GM12878 (cell line): ENCODE measurements at regions not wholly inside any gene's neighbourhood (a gene's known extent, or its start where the extent isn't known, plus 50 kb on each side); places are given as distances from the start of the nearest gene placed in this dataset.

Source experiments
- ATAC-seq: fragments of 200-7000 bp; cut with Tn5 transposase; 3 replicates; pipeline ENCODE4 v1.9.1; 2020; ENCODE audit warnings: mild to moderate bottlenecking, moderate library complexity
- BruUV-seq: library from RNA; stranded (reverse); fragments of 400-500 nt; replicated peaks from 2 replicates; lab custom pipeline; 2021; lab: Mats Ljungman, UMichigan
- CTCF ChIA-PET: fragments of 300-600 bp; sonication (Branson Sonifier 250); formaldehyde crosslinking; extraction: SDS; loops from one replicate; lab custom pipeline; 2021; ENCODE audit warnings: inconsistent platforms; lab: Yijun Ruan, JAX
- POLR2A ChIA-PET: fragments of 350-600 bp; formaldehyde crosslinking; extraction: SDS; loops from one replicate; lab custom pipeline; 2021; ENCODE audit warnings: inconsistent platforms; lab: Charles Lee
- RAD21 ChIA-PET: fragments of 300-600 bp; sonication (Branson Sonifier 250); formaldehyde crosslinking; loops from one replicate; lab custom pipeline; 2023; ENCODE audit warnings: antibody characterized with exemption; ENCODE audit not compliant: unreplicated experiment; lab: Charles Lee
- SMC1A ChIA-PET: fragments of 300-600 bp; sonication (Branson Sonifier 250); formaldehyde crosslinking; loops from one replicate; lab custom pipeline; 2023; ENCODE audit not compliant: unreplicated experiment, uncharacterized antibody; lab: Charles Lee
- DNase-seq: peaks from one replicate; pipeline ENCODE4 v3.0.0-alpha.2; 2011; ENCODE audit warnings: low read depth, low spot score
- FAIRE-seq: peaks from 3 replicates; lab custom pipeline; 2011; peaks lifted over from hg19 to GRCh38; lab: Jason Lieb, UNC
- H2AFZ ChIP-seq: 2 replicates; pipeline ENCODE4 v1.6.0; 2011; ENCODE audit warnings: low read depth, low read length, control low read depth; ENCODE audit not compliant: control insufficient read depth
- H3K27ac ChIP-seq: 2 replicates; pipeline ENCODE4 v1.5.1; 2011; ENCODE audit warnings: control low read depth; ENCODE audit not compliant: control insufficient read depth, insufficient read depth
- H3K27me3 ChIP-seq, 2 experiments: replicated peaks in 1 of 2; 2 replicates each; pipeline versions ENCODE4 v1.6.0 to v1.6.1; 2011; ENCODE audit warnings: low read length in 1 of 2; ENCODE audit not compliant: control insufficient read depth in 2 of 2, insufficient read depth in 2 of 2
- H3K36me3 ChIP-seq, 2 experiments: 2 replicates each; pipeline ENCODE4 v1.5.1; 2011; ENCODE audit warnings: low read length in 1 of 2; ENCODE audit not compliant: control insufficient read depth in 2 of 2, insufficient read depth in 2 of 2
- H3K4me1 ChIP-seq: 2 replicates; pipeline ENCODE4 v1.6.1; 2011; ENCODE audit warnings: mild to moderate bottlenecking, low read length, moderate library complexity, mixed read lengths; ENCODE audit not compliant: control insufficient read depth, insufficient read depth
- H3K4me2 ChIP-seq: 2 replicates; pipeline ENCODE4 v1.6.0; 2011; ENCODE audit warnings: control low read depth; ENCODE audit not compliant: control insufficient read depth, insufficient read depth
- H3K4me3 ChIP-seq: fragments of 200-600 bp; sonication (generic); 2 replicates; pipeline ENCODE4 v1.5.1; 2016
- H3K79me2 ChIP-seq: 2 replicates; pipeline ENCODE4 v1.6.0; 2011; ENCODE audit warnings: low read length; ENCODE audit not compliant: control insufficient read depth, insufficient read depth
- H3K9ac ChIP-seq: 2 replicates; pipeline ENCODE4 v1.8.0; 2011; ENCODE audit warnings: low read length, control low read depth, mixed read lengths; ENCODE audit not compliant: control insufficient read depth, insufficient read depth
- H3K9me3 ChIP-seq: replicated peaks from 3 replicates; pipeline ENCODE4 v1.5.1; 2011; ENCODE audit warnings: mild to moderate bottlenecking, low read length; ENCODE audit not compliant: control insufficient read depth, insufficient read depth
- H4K20me1 ChIP-seq: 2 replicates; pipeline ENCODE4 v1.6.0; 2011; ENCODE audit not compliant: control insufficient read depth, insufficient read depth
- BACH1 ChIP-seq: fragments of 450-650 bp; IDR thresholded peaks from 2 replicates; pipeline ENCODE4 v1.6.1; 2017; ENCODE audit warnings: mild to moderate bottlenecking, borderline replicate concordance
- CHD2 ChIP-seq: IDR thresholded peaks from 2 replicates; pipeline ENCODE4 v1.6.1; 2011; ENCODE audit warnings: low read depth, low read length, improper control_type of control experiment, borderline replicate concordance
- HSF1 ChIP-seq: fragments of 150-350 bp; IDR thresholded peaks from 2 replicates; pipeline ENCODE4 v1.6.1; 2014; ENCODE audit warnings: mild to moderate bottlenecking, low read depth, low read length
- KDM1A ChIP-seq: fragments of 200-600 bp; sonication (generic); IDR thresholded peaks from 2 replicates; pipeline ENCODE4 v1.6.1; 2016; ENCODE audit warnings: borderline replicate concordance
- NBN ChIP-seq: fragments of 450-650 bp; IDR thresholded peaks from 2 replicates; pipeline ENCODE4 v1.6.1; 2016
- NFXL1 ChIP-seq: fragments of 450-650 bp; IDR thresholded peaks from 2 replicates; pipeline ENCODE4 v1.6.1; 2017; ENCODE audit warnings: antibody characterized with exemption, mild to moderate bottlenecking, borderline replicate concordance
- POLR2AphosphoS5 ChIP-seq: IDR thresholded peaks from 2 replicates; pipeline ENCODE4 v1.6.1; 2011; ENCODE audit warnings: mild to moderate bottlenecking, low read length, inconsistent platforms
- SIX5 ChIP-seq: IDR thresholded peaks from 2 replicates; pipeline ENCODE4 v1.6.1; 2011; ENCODE audit warnings: mild to moderate bottlenecking, low read depth, low read length, moderate library complexity; ENCODE audit not compliant: severe bottlenecking
- SP1 ChIP-seq: IDR thresholded peaks from one replicate; pipeline ENCODE4 v1.6.1; 2011; ENCODE audit warnings: low read depth, low read length
- SPI1 ChIP-seq: IDR thresholded peaks from 2 replicates; pipeline ENCODE4 v1.6.1; 2011; ENCODE audit warnings: low read depth, mild to moderate bottlenecking, low read length, moderate library complexity, borderline replicate concordance; ENCODE audit not compliant: insufficient read depth
- SREBF1 ChIP-seq: IDR thresholded peaks from 2 replicates; pipeline ENCODE4 v1.6.1; 2012; ENCODE audit warnings: mild to moderate bottlenecking, low read length
- SRF ChIP-seq, 2 experiments: IDR thresholded peaks; 2 replicates each; pipeline ENCODE4 v1.6.1; 2011; ENCODE audit warnings: low read depth in 2 of 2, low read length in 2 of 2, mild to moderate bottlenecking in 1 of 2, moderate library complexity in 1 of 2
- STAT1 ChIP-seq: fragments of 450-650 bp; conservative IDR thresholded peaks from 2 replicates; pipeline ENCODE4 v1.6.1; 2014; ENCODE audit warnings: antibody characterized with exemption, mild to moderate bottlenecking
- SUZ12 ChIP-seq: fragments of 200-600 bp; sonication (generic); IDR thresholded peaks from one replicate; pipeline ENCODE4 v1.6.1; 2018; ENCODE audit warnings: antibody characterized with exemption, mild to moderate bottlenecking; ENCODE audit not compliant: unreplicated experiment
- WGBS: methylation state at CpG from one replicate; pipeline ENCODE4 v1.1.6; 2016; ENCODE audit warnings: low lambda C conversion rate; ENCODE audit not compliant: insufficient replicate concordance, insufficient coverage; ENCODE audit errors: missing lambda C conversion rate; 5-methylcytosine and 5-hydroxymethylcytosine counted together
- in situ Hi-C: fragments of 300-500 bp; cut with MboI; formaldehyde crosslinking; loops from 9 replicates; pipeline ENCODE4 v1.14.3; 2018; ENCODE audit warnings: mixed read lengths
- intact Hi-C: fragments of 100-400 bp; cut with micrococcal nuclease; formaldehyde crosslinking; loops from one replicate; pipeline ENCODE4 v1.14.2; 2022; ENCODE audit not compliant: unreplicated experiment
- TF ChIP-seq, protein P1 (sequence below): IDR thresholded peaks from 2 replicates; pipeline ENCODE4 v1.6.1; 2011; ENCODE audit warnings: low read depth, low read length, improper control_type of control experiment, borderline replicate concordance
- TF ChIP-seq, protein P2 (sequence below), 3 experiments: IDR thresholded peaks in 2 of 3; conservative IDR thresholded peaks in 1 of 3; 2 replicates each; pipeline ENCODE4 v1.5.1; 2011; ENCODE audit warnings: low read depth in 3 of 3, low read length in 3 of 3, mild to moderate bottlenecking in 3 of 3, control low read depth in 2 of 3, moderate library complexity in 2 of 3, inconsistent platforms in 1 of 3, mixed read lengths in 1 of 3; ENCODE audit not compliant: control insufficient read depth in 2 of 3, insufficient read depth in 1 of 3; ENCODE audit errors: extremely low read depth in 1 of 3
- TF ChIP-seq, protein P3 (sequence below): fragments of 450-650 bp; IDR thresholded peaks from 2 replicates; pipeline ENCODE4 v1.6.1; 2017; ENCODE audit warnings: mild to moderate bottlenecking, moderate library complexity

DNA sequence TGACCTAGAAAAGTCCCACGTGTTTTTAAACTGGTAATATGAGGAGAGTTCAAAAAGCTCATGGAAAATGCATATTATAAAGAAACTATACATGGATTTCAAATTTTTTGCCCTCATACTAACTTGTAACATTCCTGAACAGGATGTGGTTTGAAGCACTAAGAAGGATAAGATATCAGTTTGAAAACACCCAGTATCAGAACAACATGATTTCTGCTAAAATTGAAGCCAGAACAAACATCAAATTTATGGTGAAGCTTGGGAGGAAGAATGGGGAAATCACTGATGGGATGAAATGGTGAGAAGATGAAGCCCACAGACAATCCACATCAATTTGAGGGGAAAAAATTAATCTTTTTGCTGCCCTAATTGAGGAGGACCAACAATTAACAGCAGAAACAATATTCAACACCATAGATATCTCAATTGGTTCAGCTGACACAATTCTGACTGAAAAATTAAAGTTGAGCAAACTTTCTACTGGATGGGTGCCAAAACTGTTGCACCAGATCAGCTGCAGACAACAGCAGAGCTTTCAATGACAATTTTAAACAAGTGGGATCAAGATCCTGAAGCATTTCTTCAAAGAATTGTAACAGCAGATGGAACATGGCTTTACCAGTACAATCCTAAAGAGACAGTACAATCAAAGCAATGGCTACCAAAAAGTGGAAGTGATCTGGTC, 113.2 kb upstream of the SNX2 start:
- 0% methylated on average over 1 of the region's 1 CpG for WGBS
- TF ChIP-seq SUZ12 (no peak), HSF1 (no peak), SIX5 (no peak), SREBF1 (no peak), CHD2 (no peak), SPI1 (no peak), BACH1 (no peak), SP1 (no peak), POLR2AphosphoS5 (no peak), SRF (IDR thresholded peaks at IDR 0.05; ENCODE audit: low read depth in 2 of 2, low read length in 2 of 2) (no peak), STAT1 (no peak), NBN (no peak), KDM1A (no peak), NFXL1 (no peak)
- TF ChIP-seq, protein P1, sequence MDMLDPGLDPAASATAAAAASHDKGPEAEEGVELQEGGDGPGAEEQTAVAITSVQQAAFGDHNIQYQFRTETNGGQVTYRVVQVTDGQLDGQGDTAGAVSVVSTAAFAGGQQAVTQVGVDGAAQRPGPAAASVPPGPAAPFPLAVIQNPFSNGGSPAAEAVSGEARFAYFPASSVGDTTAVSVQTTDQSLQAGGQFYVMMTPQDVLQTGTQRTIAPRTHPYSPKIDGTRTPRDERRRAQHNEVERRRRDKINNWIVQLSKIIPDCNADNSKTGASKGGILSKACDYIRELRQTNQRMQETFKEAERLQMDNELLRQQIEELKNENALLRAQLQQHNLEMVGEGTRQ: no peak
- TF ChIP-seq, protein P2, sequence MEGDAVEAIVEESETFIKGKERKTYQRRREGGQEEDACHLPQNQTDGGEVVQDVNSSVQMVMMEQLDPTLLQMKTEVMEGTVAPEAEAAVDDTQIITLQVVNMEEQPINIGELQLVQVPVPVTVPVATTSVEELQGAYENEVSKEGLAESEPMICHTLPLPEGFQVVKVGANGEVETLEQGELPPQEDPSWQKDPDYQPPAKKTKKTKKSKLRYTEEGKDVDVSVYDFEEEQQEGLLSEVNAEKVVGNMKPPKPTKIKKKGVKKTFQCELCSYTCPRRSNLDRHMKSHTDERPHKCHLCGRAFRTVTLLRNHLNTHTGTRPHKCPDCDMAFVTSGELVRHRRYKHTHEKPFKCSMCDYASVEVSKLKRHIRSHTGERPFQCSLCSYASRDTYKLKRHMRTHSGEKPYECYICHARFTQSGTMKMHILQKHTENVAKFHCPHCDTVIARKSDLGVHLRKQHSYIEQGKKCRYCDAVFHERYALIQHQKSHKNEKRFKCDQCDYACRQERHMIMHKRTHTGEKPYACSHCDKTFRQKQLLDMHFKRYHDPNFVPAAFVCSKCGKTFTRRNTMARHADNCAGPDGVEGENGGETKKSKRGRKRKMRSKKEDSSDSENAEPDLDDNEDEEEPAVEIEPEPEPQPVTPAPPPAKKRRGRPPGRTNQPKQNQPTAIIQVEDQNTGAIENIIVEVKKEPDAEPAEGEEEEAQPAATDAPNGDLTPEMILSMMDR (IDR thresholded peaks at IDR 0.05 in 2 of 3, conservative IDR thresholded peaks at IDR 0.05 in 1 of 3; ENCODE audit: control insufficient read depth in 2 of 3, extremely low read depth in 1 of 3, insufficient read depth in 1 of 3, low read depth in 3 of 3, low read length in 3 of 3): no peak
- TF ChIP-seq, protein P3, sequence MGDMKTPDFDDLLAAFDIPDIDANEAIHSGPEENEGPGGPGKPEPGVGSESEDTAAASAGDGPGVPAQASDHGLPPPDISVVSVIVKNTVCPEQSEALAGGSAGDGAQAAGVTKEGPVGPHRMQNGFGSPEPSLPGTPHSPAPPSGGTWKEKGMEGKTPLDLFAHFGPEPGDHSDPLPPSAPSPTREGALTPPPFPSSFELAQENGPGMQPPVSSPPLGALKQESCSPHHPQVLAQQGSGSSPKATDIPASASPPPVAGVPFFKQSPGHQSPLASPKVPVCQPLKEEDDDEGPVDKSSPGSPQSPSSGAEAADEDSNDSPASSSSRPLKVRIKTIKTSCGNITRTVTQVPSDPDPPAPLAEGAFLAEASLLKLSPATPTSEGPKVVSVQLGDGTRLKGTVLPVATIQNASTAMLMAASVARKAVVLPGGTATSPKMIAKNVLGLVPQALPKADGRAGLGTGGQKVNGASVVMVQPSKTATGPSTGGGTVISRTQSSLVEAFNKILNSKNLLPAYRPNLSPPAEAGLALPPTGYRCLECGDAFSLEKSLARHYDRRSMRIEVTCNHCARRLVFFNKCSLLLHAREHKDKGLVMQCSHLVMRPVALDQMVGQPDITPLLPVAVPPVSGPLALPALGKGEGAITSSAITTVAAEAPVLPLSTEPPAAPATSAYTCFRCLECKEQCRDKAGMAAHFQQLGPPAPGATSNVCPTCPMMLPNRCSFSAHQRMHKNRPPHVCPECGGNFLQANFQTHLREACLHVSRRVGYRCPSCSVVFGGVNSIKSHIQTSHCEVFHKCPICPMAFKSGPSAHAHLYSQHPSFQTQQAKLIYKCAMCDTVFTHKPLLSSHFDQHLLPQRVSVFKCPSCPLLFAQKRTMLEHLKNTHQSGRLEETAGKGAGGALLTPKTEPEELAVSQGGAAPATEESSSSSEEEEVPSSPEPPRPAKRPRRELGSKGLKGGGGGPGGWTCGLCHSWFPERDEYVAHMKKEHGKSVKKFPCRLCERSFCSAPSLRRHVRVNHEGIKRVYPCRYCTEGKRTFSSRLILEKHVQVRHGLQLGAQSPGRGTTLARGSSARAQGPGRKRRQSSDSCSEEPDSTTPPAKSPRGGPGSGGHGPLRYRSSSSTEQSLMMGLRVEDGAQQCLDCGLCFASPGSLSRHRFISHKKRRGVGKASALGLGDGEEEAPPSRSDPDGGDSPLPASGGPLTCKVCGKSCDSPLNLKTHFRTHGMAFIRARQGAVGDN: no peak
- ChIA-PET SMC1A (no interaction called here), RAD21 (no interaction called here), CTCF (interaction anchor here (0.8 kb wide), 1 partner anchor 183 kb away, joined by 3 read pairs; no protein-coding TSS in a partner anchor), POLR2A (no interaction called here)
- ATAC-seq (no peak), DNase-seq (no peak), FAIRE-seq (no peak)
- no peak overlapping the region for H3K4me2 ChIP-seq
- no peaks in the 10 kb centered on the region for H3K79me2 ChIP-seq
- no peaks in the 10 kb centered on the region for H3K27me3 ChIP-seq
- H3K9me3 ChIP-seq: no peaks in the 10 kb centered on the region
- H4K20me1 ChIP-seq: no peaks in the 10 kb centered on the region
- no peak overlapping the region for H3K4me3 ChIP-seq
- in situ Hi-C loops (no loop called here), intact Hi-C loops (no loop called here)
- BruUV-seq: no TSS peak
- H3K27ac ChIP-seq: no peak overlapping the region
- no peaks in the 10 kb centered on the region for H3K36me3 ChIP-seq
- H3K4me1 ChIP-seq: no peaks in the 10 kb centered on the region
- H3K9ac ChIP-seq: no peak overlapping the region
- no peak overlapping the region for H2AFZ ChIP-seq
